Fibroblast of skin of right biceps (primary cell): ENCODE measurements at regions not wholly inside any gene's neighbourhood (a gene's known extent, or its start where the extent isn't known, plus 50 kb on each side); places are given as distances from the start of the nearest gene placed in this dataset.

Experiments
- DNase-seq: peaks from one replicate; pipeline ENCODE4 v3.0.0-alpha.2; 2013

DNA sequence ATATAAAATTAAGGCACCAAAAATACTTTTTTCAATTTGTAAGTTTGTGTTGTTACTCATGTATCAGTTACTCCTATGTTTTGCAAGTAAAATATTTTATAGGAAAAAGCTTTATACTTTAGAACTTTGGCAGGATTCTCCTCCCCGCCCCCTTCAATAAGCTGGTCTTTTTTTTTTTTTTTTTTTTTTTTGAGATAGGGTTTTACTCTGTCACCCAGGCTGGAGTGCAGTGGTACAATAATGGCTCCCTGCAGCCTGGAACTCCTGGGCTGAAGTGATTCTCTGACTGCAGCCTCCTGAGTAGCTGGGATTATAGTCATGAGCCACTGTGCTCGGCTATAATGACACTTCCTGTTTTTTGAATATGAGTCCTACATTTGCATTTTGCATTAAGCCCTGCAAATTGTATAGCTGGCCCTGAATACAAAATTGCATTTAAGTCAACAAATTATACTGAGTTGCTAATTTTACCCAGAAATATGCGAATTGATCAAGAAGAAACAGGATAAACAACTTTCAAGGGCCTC lies 192.9 kb downstream of the PIK3R1 start:
- no peak for DNase-seq

DNA sequence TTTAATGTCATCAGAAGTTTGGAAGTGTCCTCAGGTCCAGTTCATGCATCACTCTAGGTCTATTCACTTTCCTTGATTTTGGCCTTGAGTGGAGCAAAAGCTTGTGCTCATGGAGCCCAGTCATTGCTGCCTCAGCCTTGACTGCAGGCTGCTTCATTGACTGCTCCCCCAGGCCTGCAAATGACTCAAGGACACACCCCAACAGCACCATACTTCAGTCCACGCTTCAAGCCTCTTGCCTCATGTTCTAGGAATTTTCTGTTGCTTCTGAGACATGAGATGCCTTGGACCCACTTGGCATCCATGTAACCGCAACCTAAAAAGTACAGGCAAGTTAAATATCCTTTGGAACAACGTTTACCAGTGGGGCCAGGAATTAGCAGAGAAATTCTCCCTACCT lies 193.7 kb downstream of the PIK3R1 start:
- peak; percentile 65 for DNase-seq

DNA sequence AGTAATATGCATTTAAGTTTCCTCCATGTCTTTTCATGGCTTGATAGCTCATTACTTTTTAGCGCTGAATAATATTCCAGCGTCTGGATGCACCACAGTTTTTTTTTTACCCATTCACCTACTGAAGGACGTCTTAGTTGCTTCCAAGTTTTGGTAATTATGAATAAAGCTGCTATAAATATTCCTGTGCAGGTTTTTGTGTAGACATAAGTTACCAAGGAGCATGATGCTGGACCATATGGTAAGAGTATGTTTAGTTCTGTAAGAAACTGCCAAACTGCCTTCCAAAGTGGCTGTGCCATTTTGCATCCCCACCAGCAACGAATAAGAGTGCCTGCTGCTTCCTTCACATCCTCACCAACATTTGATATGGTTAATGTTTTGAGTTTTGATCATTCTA lies 195.6 kb downstream of the PIK3R1 start:
- DNase-seq = no peak

DNA sequence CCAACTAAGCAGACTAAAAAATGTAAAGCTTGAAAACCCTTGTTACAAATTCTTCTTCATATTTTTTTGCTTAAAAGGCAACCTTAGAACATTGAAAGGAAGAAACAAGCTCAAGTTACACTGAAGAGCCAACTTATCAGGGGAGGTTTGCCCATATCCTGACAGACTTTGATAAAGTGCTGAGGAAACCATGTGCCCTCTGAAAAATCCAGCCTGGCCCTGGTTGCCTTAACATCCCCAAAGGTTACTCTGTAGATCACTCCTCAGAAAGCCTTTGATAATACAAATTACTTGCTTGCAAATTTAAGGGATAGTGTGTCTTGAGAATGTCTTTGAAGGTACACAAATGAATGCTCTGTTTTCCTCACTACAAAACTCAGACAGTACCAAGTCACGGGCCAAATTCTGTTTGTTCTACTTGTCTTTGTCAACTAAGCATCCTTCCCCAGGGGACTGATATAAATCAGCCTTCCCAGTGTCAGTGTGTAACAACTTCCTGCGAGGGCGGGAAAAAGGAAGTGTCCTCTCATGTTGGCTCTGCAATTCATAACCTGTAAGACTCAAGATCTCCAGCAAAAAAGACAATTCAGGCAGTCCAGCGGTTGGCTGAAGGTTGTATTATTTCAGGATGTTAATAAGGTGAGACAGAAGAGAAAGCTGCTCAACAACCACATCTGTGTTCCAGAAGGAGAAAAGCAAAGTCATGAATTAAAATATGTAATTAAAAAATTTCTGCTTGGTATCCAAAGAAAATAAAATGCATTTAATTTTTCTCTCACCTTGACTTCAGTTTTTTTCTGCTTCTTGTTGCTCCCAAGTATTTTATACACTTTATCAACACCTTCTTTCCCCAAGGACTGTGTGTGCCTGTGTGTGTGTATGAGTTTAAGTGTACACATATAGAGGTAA lies 199.9 kb downstream of the PIK3R1 start:
- DNase-seq = peak; percentile 26

DNA sequence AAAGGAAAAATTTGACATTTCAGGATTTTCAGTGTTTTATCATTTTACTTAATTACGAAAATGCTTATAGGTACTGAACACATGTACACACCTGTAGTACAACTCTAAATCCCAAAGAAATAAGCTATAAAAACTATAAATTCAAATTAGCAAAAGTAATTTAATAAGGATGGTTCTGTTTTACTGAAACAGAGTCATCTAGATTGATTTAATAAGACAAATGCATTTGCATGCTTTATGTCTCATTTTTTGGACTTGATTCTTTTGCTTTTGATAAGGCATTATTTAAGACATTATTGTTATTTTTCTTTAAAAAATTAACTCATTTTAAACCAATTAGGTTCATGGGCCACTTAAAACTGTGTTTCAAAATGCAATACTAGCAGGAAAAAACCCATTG lies 201.2 kb downstream of the PIK3R1 start:
- no peak for DNase-seq

DNA sequence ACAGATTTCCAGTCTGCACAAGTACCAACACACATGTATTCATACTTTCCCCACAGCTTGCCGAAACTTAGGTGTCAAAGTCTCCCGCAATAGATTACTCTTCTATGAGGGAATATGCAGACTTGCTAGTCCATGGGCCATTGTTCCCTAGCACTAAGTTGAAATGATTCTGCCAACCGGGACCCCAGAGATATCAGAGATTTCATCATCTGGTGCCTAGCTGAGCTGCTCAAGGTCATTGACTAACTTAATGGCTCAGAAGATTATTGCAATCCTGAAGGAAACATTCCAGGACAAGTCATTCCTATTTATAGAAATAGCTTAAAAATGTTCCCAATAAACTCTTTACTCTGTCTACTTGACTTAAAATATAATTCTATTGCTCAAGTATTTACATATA lies 202.6 kb downstream of the PIK3R1 start:
- peak; percentile 62 for DNase-seq

DNA sequence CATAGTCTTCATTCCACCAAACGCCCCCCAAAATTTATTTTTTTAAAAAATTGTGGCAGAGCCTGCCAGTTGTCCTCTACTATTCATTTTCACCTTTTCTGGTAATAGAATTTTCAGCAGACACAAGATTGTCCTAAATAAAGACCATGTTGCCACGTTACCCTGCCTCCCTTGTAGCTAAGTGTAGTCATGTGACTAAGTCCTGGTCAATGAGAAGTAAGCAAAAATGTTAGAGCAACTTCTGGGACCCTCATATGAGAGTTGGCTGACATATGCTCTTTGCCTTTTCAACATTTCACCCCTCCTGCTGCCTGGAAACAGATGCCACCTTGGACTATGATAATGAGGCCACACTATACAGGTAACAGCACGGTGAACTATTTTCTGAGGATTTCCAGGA lies 203.1 kb downstream of the PIK3R1 start:
- no peak for DNase-seq

DNA sequence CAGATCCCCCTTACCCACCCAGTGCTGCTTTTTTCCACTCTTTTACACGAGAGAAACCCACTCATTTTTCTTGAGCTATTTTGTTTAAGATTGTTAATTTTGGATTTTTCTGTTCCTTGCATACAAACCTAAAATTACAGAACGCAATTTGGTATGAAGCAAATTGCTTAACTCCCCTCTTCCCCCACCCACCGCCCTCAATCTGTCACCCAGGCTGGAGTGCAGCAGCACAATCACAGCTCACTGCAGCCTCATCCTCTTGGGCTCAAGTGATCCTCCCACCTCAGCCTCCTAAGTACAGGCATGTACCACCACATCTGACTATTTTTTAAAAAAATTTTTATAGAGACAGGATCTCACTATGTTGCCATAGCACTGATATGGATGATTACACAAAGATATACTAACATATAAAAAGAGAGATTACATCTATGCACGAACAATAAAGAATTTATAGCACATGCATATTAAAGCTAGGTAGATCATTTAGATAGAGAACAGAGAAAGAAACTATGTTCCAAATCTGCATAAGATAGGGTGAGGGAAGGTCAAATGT lies 203.6 kb downstream of the PIK3R1 start:
- no peak for DNase-seq

DNA sequence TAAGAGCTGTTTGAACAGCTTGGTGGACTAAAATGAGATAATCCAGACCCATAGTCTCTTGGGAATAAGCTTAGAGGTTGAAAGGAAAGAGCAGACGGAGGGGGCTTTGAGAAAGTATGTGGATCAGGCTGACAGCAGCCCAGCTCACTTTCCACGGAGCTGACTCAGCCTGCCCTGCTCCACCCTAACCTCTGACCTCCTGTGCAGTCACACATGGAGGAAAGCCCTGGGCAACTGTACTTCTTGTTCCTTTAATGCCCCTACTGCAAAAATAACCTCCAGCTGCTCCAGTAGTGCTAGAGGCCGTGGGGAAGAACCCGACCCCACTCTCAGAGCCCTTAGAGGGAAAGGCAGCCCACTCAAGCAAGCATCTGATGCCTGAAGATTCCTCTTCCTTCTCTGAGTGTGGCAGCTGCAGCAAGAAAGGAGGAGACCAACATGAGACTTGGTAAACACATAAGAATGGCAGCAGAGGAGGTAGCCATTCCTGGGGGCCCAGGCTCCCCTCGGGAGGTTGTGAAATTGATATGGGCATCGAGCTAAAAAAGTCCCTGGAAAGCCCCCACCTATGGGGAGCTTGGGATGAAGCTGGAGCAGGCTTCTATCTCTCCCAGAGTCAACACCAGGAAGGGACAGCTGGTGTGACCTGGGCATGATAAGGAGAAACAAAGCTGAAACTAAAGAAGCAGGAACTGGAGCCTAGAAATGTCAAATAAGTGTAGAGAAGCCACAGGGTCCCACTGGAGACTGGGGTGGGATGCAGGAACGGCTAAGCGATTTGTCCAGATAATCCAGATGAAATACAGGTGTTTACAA lies 204.3 kb downstream of the PIK3R1 start:
- peak; percentile 51 for DNase-seq

DNA sequence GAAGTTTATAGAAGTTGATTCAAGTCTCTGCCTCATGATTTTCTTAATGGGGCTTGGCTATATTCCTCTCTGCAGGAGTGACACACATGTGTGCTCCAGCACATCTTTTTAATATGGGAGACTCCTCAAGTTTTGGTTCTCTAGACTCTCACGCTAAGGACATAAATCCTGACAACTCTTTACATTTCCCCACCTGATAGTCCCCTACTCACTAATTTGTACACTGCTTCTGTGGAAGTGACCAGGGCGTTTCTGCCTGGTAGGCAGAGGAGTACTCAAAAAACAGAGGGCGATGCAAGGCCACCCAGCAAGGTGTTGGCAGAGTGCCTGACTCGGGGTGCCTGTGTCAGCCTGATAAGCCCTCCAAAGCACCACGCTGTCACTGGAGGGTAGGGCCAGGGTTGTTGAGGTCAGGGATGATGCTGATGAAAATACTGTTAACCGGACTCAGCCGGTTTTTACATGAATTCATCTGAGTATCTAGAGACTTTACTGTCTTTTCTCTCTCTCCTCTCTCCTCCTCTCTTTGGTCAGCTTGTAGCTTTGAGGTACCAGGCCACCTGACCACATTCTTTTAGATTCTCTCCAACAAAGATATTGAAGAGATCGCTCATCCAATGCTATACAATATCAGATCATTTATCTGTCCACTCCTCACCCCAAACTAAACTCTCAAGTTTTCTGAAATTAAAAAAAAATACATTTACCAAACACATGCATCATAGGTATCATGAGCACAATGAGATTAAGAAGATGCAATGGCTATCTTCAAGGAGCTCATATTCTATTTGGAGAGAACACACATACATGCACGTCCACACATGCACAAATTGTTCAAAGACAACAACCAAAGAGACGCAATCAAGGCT lies 205.2 kb downstream of the PIK3R1 start:
- DNase-seq = no peak

DNA sequence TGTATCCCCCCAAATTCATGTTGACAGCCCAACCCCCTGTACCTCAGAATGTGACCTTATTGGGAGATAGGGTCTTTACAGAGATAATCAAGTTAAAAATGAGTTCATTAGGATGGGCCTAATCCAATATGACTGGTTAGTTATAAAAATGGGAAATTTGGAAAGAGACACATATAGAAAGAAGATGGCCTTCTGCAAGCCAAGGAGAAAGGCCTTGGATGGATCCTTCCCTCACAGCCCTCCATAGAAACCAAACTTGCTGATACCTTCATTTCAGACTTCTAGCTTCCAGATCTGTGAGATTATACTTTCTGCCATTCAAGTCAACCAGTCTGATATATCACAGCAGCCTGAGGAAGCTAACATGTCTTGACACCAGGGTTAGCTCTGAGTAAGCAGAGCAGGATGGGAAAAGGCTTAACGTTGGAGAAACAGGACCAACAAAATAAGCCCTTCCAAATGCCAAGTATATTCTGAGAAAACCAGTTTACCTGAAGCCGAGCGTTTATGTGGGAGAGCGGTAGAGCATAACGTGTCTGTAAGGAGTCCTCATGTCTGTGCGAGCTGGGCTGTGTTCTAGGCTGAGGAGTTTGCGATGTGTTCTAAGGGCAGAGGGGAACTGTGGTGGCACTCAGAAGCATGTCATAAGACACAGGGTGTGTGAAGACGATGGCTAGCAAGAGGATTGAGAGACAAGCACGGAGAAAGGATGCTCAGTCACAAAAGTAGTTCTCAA lies 206.1 kb downstream of the PIK3R1 start:
- no peak for DNase-seq

DNA sequence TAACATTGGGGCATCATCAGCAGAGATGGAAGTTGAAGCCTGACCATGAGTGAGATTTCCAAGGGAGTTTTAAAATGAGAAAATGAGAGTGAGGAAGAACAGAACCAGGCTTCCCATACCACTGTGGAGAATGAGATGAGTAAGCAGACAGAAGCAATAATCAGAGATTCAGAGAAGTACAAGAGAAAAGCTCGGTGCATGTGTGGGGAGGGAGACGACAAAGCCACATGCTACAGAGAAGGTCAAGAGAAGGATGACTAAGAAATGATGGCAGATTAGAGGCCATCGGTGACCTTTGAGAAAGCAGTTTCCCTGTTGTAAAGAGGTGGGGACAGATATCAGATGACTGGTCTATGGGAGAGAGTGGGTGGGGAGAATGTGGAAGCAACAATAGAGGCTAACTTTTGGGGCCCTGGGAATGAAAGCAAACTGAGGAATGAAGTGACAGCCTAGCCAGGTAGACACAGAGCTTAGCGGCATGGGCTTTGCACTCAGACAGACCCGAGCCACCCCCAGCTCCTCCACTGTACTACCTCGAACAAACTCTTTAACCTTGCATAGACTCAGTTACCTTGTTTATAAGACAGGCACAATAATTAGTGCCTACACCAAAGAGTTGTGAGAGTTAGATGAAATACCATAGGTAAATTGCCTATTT lies 207.7 kb downstream of the PIK3R1 start:
- no peak for DNase-seq

DNA sequence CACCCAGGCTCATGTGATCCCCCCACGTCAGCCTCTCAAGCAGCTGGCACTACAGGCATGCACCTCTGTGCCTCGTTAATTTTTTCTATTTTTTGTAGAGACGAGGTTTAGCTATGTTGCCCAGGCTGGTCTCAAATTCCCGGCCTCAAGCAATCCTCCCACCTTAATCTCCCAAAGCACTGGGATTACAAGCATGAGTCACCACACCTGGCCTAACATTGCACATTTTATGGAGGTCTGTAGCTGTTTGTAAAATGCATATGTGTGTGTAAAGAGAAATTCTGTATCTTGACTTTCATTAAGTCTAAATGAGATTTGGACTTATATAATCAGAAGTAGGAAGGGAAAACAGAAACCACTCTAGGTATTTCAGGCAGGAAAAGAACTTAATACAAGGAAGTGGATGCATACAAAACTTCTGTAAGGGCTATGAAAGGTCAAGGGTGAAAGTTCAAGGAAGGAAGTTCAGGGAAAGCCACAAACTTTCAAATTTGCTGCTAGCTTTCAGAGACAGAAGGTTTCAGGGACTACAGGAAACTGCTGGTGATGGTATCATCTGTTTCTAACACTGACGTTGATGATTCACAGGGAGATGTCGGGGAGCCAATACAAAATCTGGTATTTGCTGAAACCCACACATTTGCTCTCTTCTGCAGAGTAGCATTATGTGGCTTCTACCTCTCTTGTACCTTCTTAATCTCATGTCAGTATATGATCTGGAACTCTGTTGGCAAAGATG lies 209.4 kb downstream of the PIK3R1 start:
- DNase-seq = peak; percentile 65

DNA sequence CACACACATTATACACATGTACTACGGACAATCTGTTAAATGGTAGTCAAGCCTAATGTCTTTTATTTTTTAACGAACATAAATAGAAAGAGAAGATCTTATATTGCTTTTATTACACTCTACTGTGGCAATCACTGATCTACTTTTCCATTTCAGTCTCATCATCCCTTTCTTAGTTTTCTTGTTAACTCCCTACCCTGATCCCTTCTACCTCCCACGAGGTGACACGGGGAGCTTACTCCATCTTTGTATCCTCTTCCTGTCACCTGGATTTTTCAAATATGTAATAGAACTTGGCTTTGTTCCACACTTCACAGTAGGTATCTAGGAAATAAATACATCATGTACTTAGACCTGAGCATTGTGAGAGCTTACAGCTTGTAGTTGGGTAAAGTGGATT lies 211.0 kb downstream of the PIK3R1 start:
- no peak for DNase-seq

DNA sequence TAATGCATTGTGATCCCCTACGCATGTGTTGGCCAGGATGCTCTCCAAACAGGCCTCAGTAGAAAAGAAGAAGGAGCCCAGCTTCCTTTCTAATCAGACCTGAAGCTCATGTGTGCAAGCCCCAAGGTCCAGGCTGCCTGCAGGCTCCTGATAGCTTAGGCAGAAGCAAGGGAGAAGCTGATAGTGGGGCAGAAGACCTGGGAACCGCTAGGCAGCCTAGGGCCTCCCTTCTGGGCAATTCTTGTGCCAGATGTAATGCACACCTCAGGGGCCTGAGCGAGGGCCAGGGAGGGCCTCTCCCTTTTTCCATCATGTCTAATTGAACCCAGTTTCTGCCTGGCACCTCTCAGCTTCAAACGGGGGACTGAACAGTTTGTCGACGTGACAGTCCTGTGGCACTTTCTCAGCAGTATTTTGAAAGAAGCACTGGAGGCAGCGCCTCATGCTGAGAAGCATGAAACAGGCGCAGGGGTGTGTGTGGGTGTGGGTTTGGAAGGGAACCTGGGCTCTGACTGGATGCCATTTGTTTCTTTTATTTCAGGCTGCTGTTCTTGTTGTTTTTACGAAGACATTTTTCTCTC lies 212.8 kb downstream of the PIK3R1 start:
- no peak for DNase-seq

DNA sequence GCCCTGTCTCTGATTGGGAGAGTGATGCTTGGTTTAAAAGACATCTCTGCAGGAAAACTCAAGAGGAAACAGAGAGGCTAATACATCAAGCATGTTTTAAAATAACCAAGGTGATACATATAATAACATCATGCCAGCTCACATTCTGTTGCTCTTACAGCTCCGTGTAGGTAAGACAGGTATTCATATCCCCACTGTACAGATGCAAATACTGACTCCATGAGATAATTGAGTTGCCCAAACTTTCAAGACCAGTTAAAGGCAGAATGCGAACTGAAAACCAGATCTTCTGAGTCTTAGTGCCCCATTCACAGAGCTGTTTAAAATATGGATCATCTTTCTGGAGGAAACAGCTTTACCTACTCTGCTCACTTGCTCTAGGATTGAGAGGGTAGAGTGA lies 214.0 kb downstream of the PIK3R1 start:
- no peak for DNase-seq

DNA sequence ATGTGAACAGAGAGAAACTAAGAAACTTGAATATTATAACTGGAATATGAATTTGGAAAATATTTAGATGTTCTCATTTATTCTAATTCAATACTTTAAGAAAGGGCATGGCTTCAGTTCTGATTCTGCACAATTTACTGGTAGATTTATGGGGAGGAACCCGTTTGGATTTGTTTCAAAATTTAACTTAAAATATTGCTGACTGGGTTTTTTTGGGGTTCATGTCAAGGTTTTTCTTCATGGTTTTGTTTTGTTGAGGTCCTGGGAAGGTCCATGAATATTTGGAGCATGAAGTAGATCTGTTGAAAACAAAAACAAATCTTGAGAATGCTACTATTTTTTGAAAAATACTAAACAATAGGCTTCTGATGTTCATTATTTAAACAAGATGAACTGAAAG lies 214.7 kb downstream of the PIK3R1 start:
- DNase-seq = no peak

DNA sequence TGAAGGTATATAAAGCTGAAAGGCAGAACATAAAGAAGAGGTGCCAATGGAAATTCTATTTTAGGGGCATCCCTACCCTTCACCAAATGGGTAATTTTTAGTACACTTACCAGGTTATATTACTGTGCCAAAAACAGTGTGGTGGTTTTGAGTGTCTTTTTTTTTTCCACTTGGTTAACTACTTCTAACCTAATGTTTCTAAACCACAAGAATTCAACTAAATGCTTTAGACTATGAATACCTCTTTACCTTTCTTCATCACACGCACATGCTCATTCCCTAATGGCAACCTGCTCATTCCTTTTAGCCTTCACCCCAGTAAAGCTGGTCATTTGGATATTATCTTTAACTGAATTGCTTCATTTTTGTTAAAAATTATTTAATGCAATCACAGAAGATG lies 215.6 kb downstream of the PIK3R1 start:
- no peak for DNase-seq

DNA sequence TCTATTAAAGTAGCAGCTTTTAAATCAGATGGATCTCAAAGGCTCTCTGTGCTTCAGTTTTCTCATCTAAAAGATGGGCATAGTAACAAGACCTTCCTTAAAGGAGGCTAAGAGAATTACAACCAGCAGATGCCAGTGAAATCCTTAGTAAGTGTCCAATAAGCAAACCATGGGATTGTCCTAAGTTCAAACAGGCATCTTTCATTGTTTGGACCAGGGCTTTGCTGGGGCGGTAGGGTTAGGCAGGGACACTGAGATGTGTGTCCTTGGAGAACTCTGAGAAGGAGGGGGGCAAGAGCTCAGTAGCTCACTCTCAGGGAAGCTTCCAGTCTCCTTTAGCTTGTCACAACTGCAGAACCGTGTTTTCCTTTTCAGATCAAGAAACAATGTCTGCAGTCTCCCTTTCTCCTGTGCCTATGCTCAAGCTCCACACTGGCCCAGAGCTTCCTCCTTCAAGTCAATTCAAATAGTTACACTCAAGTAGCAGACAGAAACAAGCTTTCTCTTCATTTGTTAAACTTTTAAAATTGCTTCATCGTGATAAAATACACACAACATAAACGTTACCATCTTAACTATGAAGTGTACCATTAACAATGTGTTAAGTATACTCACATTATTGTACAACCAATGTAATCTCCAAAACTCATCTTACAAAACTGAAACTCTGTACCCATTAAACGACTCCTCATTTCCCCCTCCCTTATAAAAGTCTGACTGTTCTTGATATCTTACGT lies 216.2 kb downstream of the PIK3R1 start:
- DNase-seq = no peak
